NCI-H69 (cell line): ENCODE measurements at regions not wholly inside any gene's neighbourhood (a gene's known extent, or its start where the extent isn't known, plus 50 kb on each side); places are given as distances from the start of the nearest gene placed in this dataset.
A peak's percentile ranks its signal among the peaks of the same experiment; 100 is the strongest.
"Not testable (repeated sequence)": the region's sequence is repeated elsewhere in the genome, so short reads cannot be mapped to it uniquely, and the experiment has no call there.

Experiments
- DNase-seq: peaks from one replicate; lab custom pipeline; 2025; lab: John Stamatoyannopoulos, UW

GRCh38 chrX:87236830-87237440, 280.7 kb upstream of the KLHL4 start:
- DNase-seq: no peak

DNA sequence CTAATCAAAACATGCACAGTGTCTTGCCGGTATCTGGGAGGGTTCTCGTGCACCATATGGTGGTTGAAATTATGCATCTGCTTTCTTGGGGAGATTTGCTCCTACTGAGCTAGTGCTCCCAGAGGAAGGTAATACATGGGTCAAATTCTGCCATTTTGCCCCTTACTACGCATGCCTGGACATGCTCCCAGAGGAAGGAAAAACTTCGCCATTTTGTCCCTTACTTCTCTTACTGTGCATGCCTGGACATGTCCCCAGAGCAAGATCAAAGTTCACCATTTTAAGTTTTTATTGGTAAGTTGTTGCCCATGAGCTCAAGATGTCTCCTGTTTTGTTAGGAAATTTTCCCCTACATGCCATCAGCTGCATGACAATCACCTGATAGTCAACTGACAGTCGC, 252.1 kb upstream of the KLHL4 start:
- no peak for DNase-seq

GRCh38 chrX:87272491-87272890, 245.1 kb upstream of the KLHL4 start:
- no peak for DNase-seq

DNA sequence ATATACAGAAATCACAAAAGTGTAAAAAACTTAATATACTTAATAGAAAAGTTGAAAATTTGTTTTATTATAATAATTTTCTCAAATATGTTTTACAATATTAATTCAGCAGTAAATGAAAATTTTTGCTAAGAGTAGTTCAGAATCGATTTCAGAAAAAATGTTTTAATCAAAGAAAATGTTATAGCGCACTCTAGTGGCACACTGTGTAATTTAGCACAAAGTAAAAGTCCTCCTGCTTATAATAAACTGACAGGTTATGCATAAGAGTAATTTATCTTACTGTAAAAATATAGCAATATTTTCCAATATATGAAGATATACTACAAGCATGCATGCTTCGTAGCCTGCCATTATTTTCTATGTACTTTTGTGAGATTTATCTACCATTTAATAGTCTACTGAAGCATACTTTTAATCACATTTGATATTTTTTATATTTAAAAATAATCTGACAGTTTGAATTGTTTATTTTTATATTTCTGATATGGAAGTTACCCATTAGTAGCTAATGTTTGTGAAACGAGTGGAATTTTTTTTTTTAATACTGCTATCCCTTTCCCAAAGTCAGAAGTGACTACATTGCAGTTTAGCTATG, 217.9 kb upstream of the KLHL4 start:
- DNase-seq: peak; percentile 24

DNA sequence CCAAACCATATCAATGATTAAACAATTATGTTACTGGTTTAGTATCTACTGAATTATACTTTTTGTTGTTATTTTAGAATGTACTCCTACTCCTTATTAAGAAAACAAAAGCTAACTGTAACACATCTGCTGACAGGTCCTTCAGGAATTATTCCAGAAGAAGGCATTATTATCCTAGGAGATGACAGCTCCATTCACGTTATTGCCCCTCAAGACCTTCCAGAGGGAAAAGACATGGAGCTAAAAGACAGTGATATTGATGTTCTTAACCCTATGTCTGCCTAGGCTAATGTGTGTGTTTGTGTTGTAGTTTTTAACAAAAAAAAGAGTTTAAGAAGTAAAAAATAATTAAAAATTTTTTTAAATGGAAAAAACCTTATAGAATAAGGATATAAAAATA, 206.8 kb upstream of the KLHL4 start:
- no peak for DNase-seq

- no peak for DNase-seq
These were observed 190.3 kb upstream of the KLHL4 start for GRCh38 chrX:87327267-87327666.

DNA sequence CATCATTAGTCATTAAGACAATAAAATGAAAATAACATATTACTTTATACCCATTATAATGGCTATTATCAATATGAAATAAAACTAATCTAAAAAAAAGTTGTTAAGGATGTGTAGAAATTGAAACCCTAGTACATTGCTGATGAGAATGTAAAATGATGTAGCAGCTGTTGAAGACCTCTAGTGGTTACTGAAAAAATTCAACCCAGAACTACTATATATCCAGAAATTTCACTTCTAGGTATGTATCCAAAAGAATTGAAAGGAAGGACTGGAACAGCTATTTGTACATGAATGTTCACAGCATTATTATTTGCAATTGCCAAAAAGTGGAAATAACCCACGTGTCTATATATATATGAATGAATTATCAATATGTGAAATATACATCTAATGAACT, 180.3 kb upstream of the KLHL4 start:
- DNase-seq: no peak

DNA sequence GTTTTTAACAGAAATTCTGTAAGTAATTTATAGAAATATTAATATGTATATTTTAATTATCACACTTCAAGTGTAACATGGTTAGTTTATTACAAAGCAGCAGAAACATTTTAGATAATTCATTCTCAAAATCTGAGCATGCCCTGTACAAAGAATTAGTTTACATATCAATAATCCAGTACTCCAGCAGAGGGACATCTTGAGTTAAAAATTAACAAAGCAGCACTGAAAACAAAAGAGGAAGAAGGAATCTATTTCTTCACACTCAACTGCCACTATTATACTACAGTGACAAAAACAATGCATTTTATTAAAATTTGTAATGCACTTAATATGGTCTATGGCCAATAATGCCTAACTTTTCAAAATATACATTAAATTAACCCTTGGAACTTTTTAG, 179.1 kb upstream of the KLHL4 start:
- no peak for DNase-seq

DNA sequence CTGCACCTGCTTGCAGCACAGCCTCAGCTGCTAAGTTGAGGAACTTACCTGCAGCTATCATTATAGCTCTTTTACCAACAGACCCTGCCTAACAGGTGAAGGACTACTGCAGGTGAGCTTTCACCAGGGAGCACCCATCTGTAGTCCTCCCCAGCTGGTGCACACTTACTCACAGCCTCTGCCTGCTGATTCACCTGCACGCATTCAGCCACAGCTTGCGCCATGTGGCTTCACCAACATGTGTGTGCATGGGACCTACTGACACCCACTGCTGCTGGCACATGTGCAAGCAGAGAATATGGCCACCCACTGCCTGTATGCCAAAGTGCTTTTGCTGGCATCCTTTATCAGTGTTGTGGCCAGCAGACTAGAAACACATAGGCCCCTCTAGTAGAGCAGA, 146.7 kb upstream of the KLHL4 start:
- no peak for DNase-seq

- DNase-seq: no peak
These were observed 143.3 kb upstream of the KLHL4 start for GRCh38 chrX:87374324-87374723.

DNA sequence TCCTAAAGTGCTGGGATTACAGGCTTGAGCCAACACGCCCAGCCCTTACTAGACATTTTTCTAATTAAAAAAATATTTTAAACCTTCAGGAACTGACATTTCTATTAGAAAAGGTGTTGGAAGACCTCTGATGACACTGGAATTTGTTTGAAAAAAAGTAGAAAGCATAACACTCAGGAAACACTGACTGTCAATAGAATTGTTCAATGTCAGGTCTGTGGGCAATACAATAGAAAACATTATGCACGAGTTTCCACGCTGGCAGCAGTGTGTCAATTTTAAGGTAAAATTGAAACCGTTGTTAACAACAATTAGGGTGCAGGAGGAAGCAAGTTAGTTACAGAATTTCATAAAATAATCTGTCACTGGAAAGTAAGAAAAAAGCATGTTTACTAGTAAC, 140.7 kb upstream of the KLHL4 start:
- DNase-seq: no peak

- no peak for DNase-seq
These were observed 129.2 kb upstream of the KLHL4 start for GRCh38 chrX:87388381-87388780.

- no peak for DNase-seq
These were observed 125.9 kb upstream of the KLHL4 start for GRCh38 chrX:87391742-87392141.

DNA sequence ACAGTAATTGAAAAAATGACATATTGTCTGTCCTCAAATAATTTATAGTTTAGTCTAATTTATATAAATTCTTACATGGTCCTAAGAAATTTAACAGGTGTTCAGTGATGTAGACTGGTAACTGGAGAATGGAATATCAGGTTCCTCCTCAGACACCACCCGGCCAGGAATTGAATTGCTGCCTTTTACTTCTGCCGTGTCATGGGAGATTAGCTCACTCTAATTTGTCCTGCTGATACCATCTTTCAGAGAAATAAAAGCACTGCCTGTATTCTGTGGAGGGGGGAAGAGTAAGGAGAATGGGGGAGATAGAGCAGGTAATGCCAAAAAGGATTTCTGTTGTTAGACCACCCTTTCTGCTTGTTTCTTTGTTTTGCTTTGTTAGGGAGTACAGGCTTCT, 125.2 kb upstream of the KLHL4 start:
- no peak for DNase-seq

DNA sequence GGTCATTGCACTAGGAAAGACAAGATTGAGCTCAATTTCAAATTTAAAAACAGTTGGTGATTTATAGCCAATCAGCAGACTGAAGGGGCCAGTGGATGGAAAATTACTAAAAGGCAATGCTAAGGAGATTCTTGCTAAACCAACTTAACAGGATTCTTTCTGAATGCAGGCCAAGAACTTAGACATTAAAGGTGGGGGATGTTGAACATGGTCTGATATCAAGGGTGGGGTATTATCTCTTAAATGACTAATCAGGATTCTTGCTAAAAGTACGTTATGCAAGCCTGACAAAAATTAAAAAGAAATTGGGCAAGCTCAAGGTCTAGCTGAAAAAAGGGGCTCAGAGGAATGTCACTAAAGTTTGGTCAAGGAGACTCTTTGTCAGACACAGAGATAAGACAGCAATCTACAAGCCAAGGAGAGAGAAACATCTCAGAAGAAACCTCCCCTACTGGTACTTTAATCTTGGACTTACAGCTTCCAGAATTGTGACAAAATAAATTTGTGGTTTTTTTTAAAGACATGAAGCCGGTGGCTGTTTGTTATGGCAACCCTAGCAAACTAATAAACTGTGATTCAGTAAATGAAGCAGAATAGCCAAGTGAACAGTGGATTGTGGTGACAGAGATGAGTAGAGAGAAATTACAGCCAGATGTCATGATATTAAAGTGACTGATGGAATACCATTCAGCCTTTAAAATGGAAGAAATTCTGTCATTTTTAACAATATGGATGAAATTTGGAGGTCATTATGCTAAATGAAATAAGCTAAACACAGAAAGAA, 120.3 kb upstream of the KLHL4 start:
- DNase-seq: no peak

- DNase-seq: no peak
These were observed 115.3 kb upstream of the KLHL4 start for GRCh38 chrX:87402256-87402655.

DNA sequence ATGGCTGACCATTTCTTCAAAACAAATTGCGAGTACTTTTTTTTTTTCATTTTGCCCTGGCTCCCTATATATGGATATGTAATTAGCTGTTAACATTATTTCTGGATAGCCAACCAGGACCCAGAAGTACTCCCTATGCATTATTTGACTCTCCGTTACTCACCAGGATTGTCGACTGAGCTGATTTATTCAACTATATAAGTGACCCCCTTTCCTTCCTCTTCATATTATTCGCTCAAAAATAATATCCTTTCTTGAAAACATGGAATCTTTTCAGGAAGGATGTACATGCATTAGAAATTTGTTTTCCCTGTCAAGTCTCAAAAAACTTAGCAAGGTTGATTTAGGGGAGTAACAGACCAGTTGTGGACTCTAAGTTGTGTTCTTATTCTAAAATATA, 114.1 kb upstream of the KLHL4 start:
- DNase-seq: no peak

DNA sequence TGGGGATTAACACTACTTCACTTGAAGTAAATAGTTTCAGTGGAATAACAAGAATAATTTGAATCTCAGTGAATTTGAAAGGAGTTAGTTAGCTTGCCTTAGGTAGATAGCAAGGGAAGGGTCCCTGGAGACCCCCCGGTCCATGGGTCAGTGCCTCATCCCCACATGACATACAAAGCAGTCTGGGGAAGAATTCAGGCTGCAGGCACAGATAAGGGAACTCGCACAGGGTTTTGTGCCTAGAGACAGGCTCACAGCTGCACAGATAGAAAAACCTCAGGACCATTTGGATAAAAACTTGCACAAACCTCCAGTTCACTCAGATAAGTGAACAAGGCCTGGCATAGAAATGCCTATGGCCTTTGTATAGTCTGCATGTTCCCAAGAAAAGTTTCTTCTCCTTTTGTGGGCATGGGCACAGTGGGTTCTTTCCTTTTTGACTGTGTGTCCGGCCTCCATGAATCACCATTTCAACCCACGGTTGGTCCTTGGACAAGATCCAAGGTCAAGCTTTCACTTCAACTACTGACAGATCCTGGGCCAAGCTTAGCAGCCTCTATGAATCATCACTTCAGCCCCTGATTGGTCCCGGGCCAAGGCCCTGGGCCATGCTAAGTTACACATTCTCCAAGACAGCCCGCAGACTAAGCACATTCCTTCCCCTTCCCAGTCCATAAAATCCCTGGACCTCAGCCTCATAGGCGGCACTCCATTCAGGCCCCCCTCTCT, 108.3 kb upstream of the KLHL4 start:
- no peak for DNase-seq

DNA sequence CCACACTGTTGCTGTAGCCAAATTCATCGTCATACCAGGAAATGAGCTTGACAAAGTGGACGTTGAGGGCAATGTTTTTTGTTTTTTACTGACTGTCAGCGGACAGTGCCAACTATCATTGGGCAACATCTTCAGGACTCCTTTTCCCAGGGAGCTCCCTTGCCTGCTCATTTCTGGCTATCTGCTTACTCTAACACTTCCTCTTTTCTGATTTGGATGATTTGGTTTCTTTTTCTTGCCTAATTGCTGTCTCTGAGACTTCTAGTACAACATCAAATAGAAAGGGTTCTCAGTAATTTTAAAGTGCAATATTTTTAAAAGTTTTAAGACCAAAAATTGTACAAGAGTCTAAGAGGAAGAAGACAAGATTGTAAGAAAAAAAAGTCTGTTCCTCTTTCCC, 92.0 kb upstream of the KLHL4 start:
- no peak for DNase-seq

DNA sequence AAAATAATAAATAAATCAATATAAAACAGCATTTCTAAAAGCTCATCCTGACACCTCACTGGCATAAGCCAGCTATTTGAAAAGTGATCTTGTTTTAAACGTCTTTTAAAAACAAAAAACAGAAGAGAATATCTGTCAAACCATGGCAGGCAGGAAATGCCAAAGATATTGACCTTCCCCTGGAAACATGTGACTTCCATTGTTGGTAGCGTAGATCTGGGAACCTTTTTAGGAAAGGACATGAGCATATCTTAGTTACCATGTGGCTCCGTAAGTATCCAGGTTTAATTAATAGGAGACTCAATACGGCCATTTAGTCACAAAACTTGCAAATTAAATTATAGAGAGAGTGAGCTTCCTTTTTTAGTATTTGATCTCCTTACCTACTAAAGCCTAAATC, 83.0 kb upstream of the KLHL4 start:
- no peak for DNase-seq

DNA sequence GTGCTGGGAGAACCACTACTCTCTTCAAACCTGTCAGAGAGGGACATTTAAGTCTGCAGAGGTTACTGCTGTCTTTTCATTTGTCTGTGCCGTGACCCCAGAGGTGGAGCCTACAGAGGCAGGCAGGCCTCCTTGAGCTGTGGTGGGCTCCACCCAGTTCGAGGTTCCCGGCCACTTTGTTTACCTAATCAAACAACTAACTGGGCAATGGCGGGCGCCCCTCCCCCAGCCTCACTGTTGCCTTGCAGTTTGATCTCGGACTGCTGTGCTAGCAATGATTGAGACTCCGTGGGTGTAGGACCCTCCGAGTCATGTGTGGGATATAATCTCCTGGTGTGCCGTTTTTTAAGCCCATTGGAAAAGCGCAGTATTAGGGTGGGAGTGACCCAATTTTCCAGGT, 69.0 kb upstream of the KLHL4 start:
- DNase-seq: not testable (repeated sequence)

GRCh38 chrX:87465757-87466156, 51.8 kb upstream of the KLHL4 start:
- DNase-seq: not testable (repeated sequence)
